ENCODE measurements at regions not wholly inside any gene's neighbourhood (a gene's known extent, or its start where the extent isn't known, plus 50 kb on each side); places are given as distances from the start of the nearest gene placed in this dataset.

GRCh38 chr2:5914811-5915611, 222.8 kb downstream of the SOX11 start:
- Mint-ChIP-seq H3K4me1 (ENCODE audit: low read depth) (no peaks in the 10 kb centered on the region), H3K36me3 (ENCODE audit: low read depth) (no peaks in the 10 kb centered on the region)

GRCh38 chr2:5915881-5916310, 223.7 kb downstream of the SOX11 start:
- Mint-ChIP-seq H3K9me3 (no peaks in the 10 kb centered on the region), H3K27ac (no peak overlapping the region), H3K27me3 (ENCODE audit: low read depth) (no peaks in the 10 kb centered on the region), H3K36me3 (ENCODE audit: low read depth) (no peaks in the 10 kb centered on the region), H3K4me3 (no peak overlapping the region), H3K4me1 (ENCODE audit: low read depth) (no peaks in the 10 kb centered on the region)

More at GRCh38 chr2:5914811-5915611, 222.8 kb downstream of the SOX11 start:
- no peaks in the 10 kb centered on the region for H3K27me3 Mint-ChIP-seq (ENCODE audit: low read depth)
- H3K4me3 Mint-ChIP-seq = no peak overlapping the region
- H3K9me3 Mint-ChIP-seq = no peaks in the 10 kb centered on the region
- H3K27ac Mint-ChIP-seq = no peak overlapping the region

- no peak overlapping the region for H3K27ac Mint-ChIP-seq
- no peak overlapping the region for H3K4me3 Mint-ChIP-seq
- H3K36me3 Mint-ChIP-seq (ENCODE audit: low read depth) = no peaks in the 10 kb centered on the region
- H3K9me3 Mint-ChIP-seq = no peaks in the 10 kb centered on the region
- H3K4me1 Mint-ChIP-seq (ENCODE audit: low read depth) = no peaks in the 10 kb centered on the region
- no peaks in the 10 kb centered on the region for H3K27me3 Mint-ChIP-seq (ENCODE audit: low read depth)
Measured at GRCh38 chr2:5921081-5921642, 229.0 kb downstream of the SOX11 start.

GRCh38 chr2:5923957-5924945, 232.1 kb downstream of the SOX11 start:
- H3K27me3 Mint-ChIP-seq (ENCODE audit: low read depth) = no peaks in the 10 kb centered on the region
- H3K27ac Mint-ChIP-seq = no peak overlapping the region
- no peaks in the 10 kb centered on the region for H3K36me3 Mint-ChIP-seq (ENCODE audit: low read depth)
- no peaks in the 10 kb centered on the region for H3K4me1 Mint-ChIP-seq (ENCODE audit: low read depth)
- no peak overlapping the region for H3K4me3 Mint-ChIP-seq
- H3K9me3 Mint-ChIP-seq = peaks cover 3% of the 10 kb centered on the region

GRCh38 chr2:5925604-5926003, 233.4 kb downstream of the SOX11 start:
- no peaks in the 10 kb centered on the region for H3K27me3 Mint-ChIP-seq (ENCODE audit: low read depth)
- no peak overlapping the region for H3K27ac Mint-ChIP-seq
- H3K9me3 Mint-ChIP-seq = peaks cover 3% of the 10 kb centered on the region
- H3K4me3 Mint-ChIP-seq = no peak overlapping the region
- H3K4me1 Mint-ChIP-seq (ENCODE audit: low read depth) = no peaks in the 10 kb centered on the region
- no peaks in the 10 kb centered on the region for H3K36me3 Mint-ChIP-seq (ENCODE audit: low read depth)

GRCh38 chr2:5926871-5927512, 234.8 kb downstream of the SOX11 start:
- H3K27me3 Mint-ChIP-seq (ENCODE audit: low read depth) = no peaks in the 10 kb centered on the region

GRCh38 chr2:5932556-5933469, 240.6 kb downstream of the SOX11 start:
- Mint-ChIP-seq H3K27me3 (ENCODE audit: low read depth) (no peaks in the 10 kb centered on the region), H3K4me1 (ENCODE audit: low read depth) (no peaks in the 10 kb centered on the region), H3K4me3 (no peak overlapping the region), H3K27ac (no peak overlapping the region), H3K9me3 (peaks cover 12% of the 10 kb centered on the region), H3K36me3 (ENCODE audit: low read depth) (no peaks in the 10 kb centered on the region)

More at GRCh38 chr2:5926871-5927512, 234.8 kb downstream of the SOX11 start:
- Mint-ChIP-seq H3K9me3 (peaks cover 3% of the 10 kb centered on the region), H3K4me3 (no peak overlapping the region), H3K4me1 (ENCODE audit: low read depth) (no peaks in the 10 kb centered on the region), H3K36me3 (ENCODE audit: low read depth) (no peaks in the 10 kb centered on the region), H3K27ac (no peak overlapping the region)

- H3K9me3 Mint-ChIP-seq = peaks cover 12% of the 10 kb centered on the region
- H3K36me3 Mint-ChIP-seq (ENCODE audit: low read depth) = no peaks in the 10 kb centered on the region
- no peak overlapping the region for H3K27ac Mint-ChIP-seq
- H3K4me3 Mint-ChIP-seq = no peak overlapping the region
- no peaks in the 10 kb centered on the region for H3K27me3 Mint-ChIP-seq (ENCODE audit: low read depth)
- H3K4me1 Mint-ChIP-seq (ENCODE audit: low read depth) = no peaks in the 10 kb centered on the region
Measured at GRCh38 chr2:5933669-5934068, 241.5 kb downstream of the SOX11 start.

- no peak overlapping the region for H3K4me3 Mint-ChIP-seq
- peaks cover 14% of the 10 kb centered on the region for H3K9me3 Mint-ChIP-seq
- no peaks in the 10 kb centered on the region for H3K4me1 Mint-ChIP-seq (ENCODE audit: low read depth)
- no peaks in the 10 kb centered on the region for H3K36me3 Mint-ChIP-seq (ENCODE audit: low read depth)
- H3K27ac Mint-ChIP-seq = no peak overlapping the region
- H3K27me3 Mint-ChIP-seq (ENCODE audit: low read depth) = no peaks in the 10 kb centered on the region
Measured at GRCh38 chr2:5937321-5937720, 245.1 kb downstream of the SOX11 start.

GRCh38 chr2:5937851-5938565, 245.8 kb downstream of the SOX11 start:
- no peaks in the 10 kb centered on the region for H3K27me3 Mint-ChIP-seq (ENCODE audit: low read depth)
- peaks cover 14% of the 10 kb centered on the region for H3K9me3 Mint-ChIP-seq
- no peak overlapping the region for H3K27ac Mint-ChIP-seq
- no peaks in the 10 kb centered on the region for H3K4me1 Mint-ChIP-seq (ENCODE audit: low read depth)
- no peak overlapping the region for H3K4me3 Mint-ChIP-seq
- no peaks in the 10 kb centered on the region for H3K36me3 Mint-ChIP-seq (ENCODE audit: low read depth)

GRCh38 chr2:5938566-5938896, 246.3 kb downstream of the SOX11 start:
- Mint-ChIP-seq H3K4me3 (no peak overlapping the region), H3K27me3 (ENCODE audit: low read depth) (no peaks in the 10 kb centered on the region), H3K36me3 (ENCODE audit: low read depth) (no peaks in the 10 kb centered on the region), H3K27ac (no peak overlapping the region), H3K9me3 (peaks cover 14% of the 10 kb centered on the region), H3K4me1 (ENCODE audit: low read depth) (no peaks in the 10 kb centered on the region)

GRCh38 chr2:5939553-5939952, 247.4 kb downstream of the SOX11 start:
- Mint-ChIP-seq H3K36me3 (ENCODE audit: low read depth) (no peaks in the 10 kb centered on the region), H3K4me1 (ENCODE audit: low read depth) (no peaks in the 10 kb centered on the region), H3K9me3 (peaks cover 14% of the 10 kb centered on the region)

More at GRCh38 chr2:5939553-5939952, 247.4 kb downstream of the SOX11 start:
- H3K27ac Mint-ChIP-seq = no peak overlapping the region
- no peaks in the 10 kb centered on the region for H3K27me3 Mint-ChIP-seq (ENCODE audit: low read depth)
- no peak overlapping the region for H3K4me3 Mint-ChIP-seq
